MG63 (cell line): ENCODE measurements at regions not wholly inside any gene's neighbourhood (a gene's known extent, or its start where the extent isn't known, plus 50 kb on each side); places are given as distances from the start of the nearest gene placed in this dataset.
A peak's percentile ranks its signal among the peaks of the same experiment; 100 is the strongest.
"Not testable (repeated sequence)": the region's sequence is repeated elsewhere in the genome, so short reads cannot be mapped to it uniquely, and the experiment has no call there.

Experiments
- DNase-seq: peaks from one replicate; pipeline ENCODE4 v3.0.0-alpha.2; 2020
- H3K27me3 ChIP-seq: fragments of 250-450 bp; sonication (Bioruptor Pico); 2 replicates; pipeline ENCODE4 v1.5.1; 2020; ENCODE audit warnings: mild to moderate bottlenecking, moderate library complexity
- H3K36me3 ChIP-seq: fragments of 250-450 bp; sonication (Bioruptor Pico); 2 replicates; pipeline ENCODE4 v1.5.1; 2020; ENCODE audit warnings: mild to moderate bottlenecking, moderate library complexity
- H3K4me3 ChIP-seq: fragments of 250-450 bp; sonication (Bioruptor Pico); 2 replicates; pipeline ENCODE4 v1.5.1; 2020; ENCODE audit warnings: mild to moderate bottlenecking, moderate library complexity
- H3K9me3 ChIP-seq: fragments of 250-450 bp; sonication (Bioruptor Pico); 2 replicates; pipeline ENCODE4 v1.5.1; 2020; ENCODE audit warnings: mild to moderate bottlenecking, moderate library complexity

- not testable (repeated sequence) for H3K27me3 ChIP-seq, H3K36me3 ChIP-seq, H3K4me3 ChIP-seq, DNase-seq, H3K9me3 ChIP-seq
Observed at GRCh38 chr4:102397056-102397455, 51.8 kb upstream of the SLC39A8 start.

DNA sequence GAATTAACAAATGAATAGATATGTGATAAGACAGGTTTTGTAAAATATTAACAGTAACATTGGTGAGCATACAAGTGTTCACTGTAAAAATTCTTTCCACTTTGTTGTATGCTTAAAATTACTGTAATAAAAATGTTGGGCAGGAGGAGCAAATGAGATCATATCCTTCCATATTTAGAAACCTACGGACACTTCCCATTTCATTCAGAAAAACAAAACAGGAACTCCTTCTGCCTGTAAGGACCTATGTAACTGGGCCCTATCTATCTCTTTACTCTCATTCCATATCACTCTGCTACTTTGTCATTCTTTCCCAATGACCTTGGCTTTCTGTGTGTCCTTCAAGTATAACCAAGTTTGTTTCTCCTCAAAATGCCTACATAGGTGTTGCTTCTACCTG, 53.7 kb upstream of the SLC39A8 start:
- Histone ChIP-seq H3K27me3 (no peaks in the 10 kb centered on the region), H3K4me3 (no peak overlapping the region), H3K9me3 (no peaks in the 10 kb centered on the region), H3K36me3 (no peaks in the 10 kb centered on the region)
- DNase-seq, result no peak

DNA sequence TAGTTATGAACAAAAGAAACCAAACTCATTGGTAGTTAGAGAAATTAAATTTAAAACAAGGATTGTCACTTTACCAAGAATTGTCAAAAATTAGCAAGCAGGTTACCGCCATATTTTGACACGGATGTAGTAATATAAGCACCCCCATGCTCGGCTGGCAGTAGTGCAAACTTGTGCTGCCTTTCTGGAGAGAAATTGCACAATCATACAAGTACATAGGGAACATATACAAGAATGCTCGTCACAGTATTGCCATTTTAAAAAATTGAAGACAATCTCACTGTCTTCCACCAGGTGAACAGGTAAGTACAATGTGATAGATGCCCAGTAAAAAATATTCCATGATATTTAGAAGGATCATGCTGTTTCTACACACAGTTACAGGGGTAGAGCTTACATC, 55.6 kb upstream of the SLC39A8 start:
- no peaks in the 10 kb centered on the region for H3K9me3 ChIP-seq
- no peak overlapping the region for H3K4me3 ChIP-seq
- H3K36me3 ChIP-seq, result no peaks in the 10 kb centered on the region
- DNase-seq, result no peak
- no peaks in the 10 kb centered on the region for H3K27me3 ChIP-seq

GRCh38 chr4:102402223-102402622, 56.9 kb upstream of the SLC39A8 start:
- Histone ChIP-seq H3K4me3 (no peak overlapping the region), H3K27me3 (no peaks in the 10 kb centered on the region), H3K36me3 (no peaks in the 10 kb centered on the region), H3K9me3 (no peaks in the 10 kb centered on the region)
- DNase-seq, result no peak

DNA sequence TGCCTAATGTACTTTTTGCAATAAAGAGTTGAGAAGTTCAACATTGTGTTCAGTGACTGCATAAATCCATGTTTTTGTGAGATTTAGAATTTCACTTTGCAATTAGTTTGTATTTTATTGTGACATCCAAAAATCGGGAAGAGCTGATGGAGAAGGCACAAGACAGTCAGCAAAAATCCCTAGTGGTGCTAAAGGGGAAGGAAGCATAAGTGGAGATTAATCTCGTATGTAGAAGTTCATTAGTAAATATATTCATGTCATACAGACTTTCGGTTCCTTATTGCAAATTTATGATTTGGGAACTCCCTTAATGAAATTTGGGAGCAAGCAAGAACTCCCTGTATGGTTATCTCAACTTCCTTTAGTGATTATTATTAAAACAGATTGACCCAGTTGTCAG, 57.8 kb upstream of the SLC39A8 start:
- no peak for DNase-seq
- Histone ChIP-seq H3K9me3 (no peaks in the 10 kb centered on the region), H3K27me3 (no peaks in the 10 kb centered on the region), H3K36me3 (no peaks in the 10 kb centered on the region), H3K4me3 (no peak overlapping the region)

GRCh38 chr4:102404431-102404969, 59.2 kb upstream of the SLC39A8 start:
- H3K9me3 ChIP-seq, result no peaks in the 10 kb centered on the region
- H3K27me3 ChIP-seq, result no peaks in the 10 kb centered on the region
- DNase-seq, result no peak
- no peaks in the 10 kb centered on the region for H3K36me3 ChIP-seq
- no peak overlapping the region for H3K4me3 ChIP-seq

GRCh38 chr4:102405821-102406401, 60.6 kb upstream of the SLC39A8 start:
- H3K9me3 ChIP-seq, result no peaks in the 10 kb centered on the region
- H3K4me3 ChIP-seq, result no peak overlapping the region
- no peaks in the 10 kb centered on the region for H3K36me3 ChIP-seq
- H3K27me3 ChIP-seq, result no peaks in the 10 kb centered on the region
- DNase-seq, result no peak

- H3K36me3 ChIP-seq, H3K9me3 ChIP-seq, H3K27me3 ChIP-seq, DNase-seq, H3K4me3 ChIP-seq: not testable (repeated sequence)
Observed at GRCh38 chr4:102410884-102411283, 65.6 kb upstream of the SLC39A8 start.

- no peak overlapping the region for H3K4me3 ChIP-seq
- H3K36me3 ChIP-seq, result no peaks in the 10 kb centered on the region
- no peak for DNase-seq
- H3K9me3 ChIP-seq, result no peaks in the 10 kb centered on the region
- H3K27me3 ChIP-seq, result no peaks in the 10 kb centered on the region
Observed at GRCh38 chr4:102411408-102411807, 66.1 kb upstream of the SLC39A8 start.

GRCh38 chr4:102416765-102417164, 71.5 kb upstream of the SLC39A8 start:
- Histone ChIP-seq H3K4me3 (no peak overlapping the region), H3K27me3 (no peaks in the 10 kb centered on the region), H3K9me3 (no peaks in the 10 kb centered on the region), H3K36me3 (no peaks in the 10 kb centered on the region)
- DNase-seq, result no peak

DNA sequence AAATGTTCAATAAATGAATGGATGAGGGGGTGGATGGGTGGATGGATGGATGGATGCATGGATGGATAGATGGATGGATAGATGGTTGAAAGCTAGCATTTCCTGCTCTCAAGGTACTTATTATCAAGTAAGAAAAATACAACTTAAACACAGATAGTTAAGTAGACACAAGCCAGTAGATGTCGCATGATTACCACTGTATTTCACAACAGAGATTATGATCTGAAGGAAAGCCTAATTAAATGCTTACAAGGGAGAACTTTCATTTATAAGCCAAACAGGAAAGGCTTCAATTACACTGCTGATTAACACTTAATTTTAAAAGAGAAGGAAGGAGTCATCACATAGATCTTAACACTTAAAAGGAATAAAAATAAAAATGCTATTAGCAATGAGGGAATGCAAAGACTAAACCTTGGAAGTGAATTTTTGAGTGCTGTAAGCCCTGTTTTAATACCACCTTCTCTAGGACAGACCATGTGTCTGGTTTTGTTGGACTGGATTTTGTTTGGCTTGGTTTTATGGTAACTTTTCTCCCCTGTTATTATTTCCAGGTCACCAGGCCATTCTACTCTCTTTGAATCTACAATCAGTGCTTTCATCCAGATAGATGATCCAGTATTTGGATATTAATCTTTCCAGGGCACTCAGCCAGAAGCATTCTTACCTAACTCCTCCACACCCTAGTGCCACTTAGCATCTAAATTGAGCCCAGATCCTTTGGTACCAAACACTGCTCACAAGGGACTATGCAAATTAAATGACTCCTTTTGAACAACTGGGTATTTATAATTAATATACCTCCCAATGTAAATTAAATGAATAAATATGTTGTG, 75.5 kb upstream of the SLC39A8 start:
- DNase-seq, result no peak
- Histone ChIP-seq H3K27me3 (no peaks in the 10 kb centered on the region), H3K9me3 (no peaks in the 10 kb centered on the region), H3K4me3 (no peak overlapping the region), H3K36me3 (no peaks in the 10 kb centered on the region)

DNA sequence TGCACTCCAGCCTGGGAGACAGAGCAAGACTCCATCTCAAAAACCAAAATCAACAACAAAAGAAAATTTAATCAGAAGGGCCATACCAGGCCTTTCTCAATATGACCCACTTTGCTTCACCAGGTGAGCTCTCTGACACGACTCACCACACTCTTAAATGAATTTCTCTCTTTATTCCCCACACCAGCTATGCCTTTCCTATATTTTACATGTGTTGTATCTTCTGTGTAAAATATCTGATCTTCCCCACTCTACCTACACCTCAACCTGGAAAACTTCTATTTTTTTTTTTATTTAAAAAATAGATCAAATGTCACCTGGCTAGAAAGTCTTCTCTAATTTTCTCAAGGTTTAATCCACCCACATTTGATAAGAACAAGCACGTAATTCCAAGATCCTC, 77.6 kb upstream of the SLC39A8 start:
- Histone ChIP-seq H3K36me3 (no peaks in the 10 kb centered on the region), H3K27me3 (no peaks in the 10 kb centered on the region), H3K9me3 (no peaks in the 10 kb centered on the region), H3K4me3 (no peak overlapping the region)
- no peak for DNase-seq

- Histone ChIP-seq H3K27me3 (no peaks in the 10 kb centered on the region), H3K4me3 (no peak overlapping the region), H3K36me3 (no peaks in the 10 kb centered on the region), H3K9me3 (no peaks in the 10 kb centered on the region)
- no peak for DNase-seq
Observed at GRCh38 chr4:102423375-102423774, 77.8 kb upstream of the NFKB1 start.

GRCh38 chr4:102427371-102427998, 73.7 kb upstream of the NFKB1 start:
- Histone ChIP-seq H3K27me3 (no peaks in the 10 kb centered on the region), H3K9me3 (no peaks in the 10 kb centered on the region), H3K4me3 (no peak overlapping the region), H3K36me3 (no peaks in the 10 kb centered on the region)
- DNase-seq, result no peak

DNA sequence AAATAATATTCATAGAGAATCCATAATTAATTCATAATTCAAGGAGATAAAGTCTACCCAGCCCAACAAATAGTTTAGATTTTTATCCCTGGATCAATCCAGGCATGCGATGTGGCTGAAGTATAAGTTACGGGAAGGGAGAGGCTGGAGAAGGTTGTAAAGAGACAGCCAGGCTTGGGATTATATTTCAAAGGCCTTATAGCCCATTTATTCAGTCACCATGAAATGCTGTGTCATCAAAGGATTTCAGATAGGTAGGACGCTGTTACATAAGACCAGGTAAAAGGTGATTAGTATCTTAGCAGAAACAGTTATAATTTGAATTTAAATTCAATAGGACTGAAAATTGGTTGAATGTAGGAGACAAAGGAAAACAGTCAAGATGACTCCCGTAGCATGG, 73.0 kb upstream of the NFKB1 start:
- no peak for DNase-seq
- Histone ChIP-seq H3K27me3 (no peaks in the 10 kb centered on the region), H3K9me3 (no peaks in the 10 kb centered on the region), H3K4me3 (no peak overlapping the region), H3K36me3 (no peaks in the 10 kb centered on the region)

DNA sequence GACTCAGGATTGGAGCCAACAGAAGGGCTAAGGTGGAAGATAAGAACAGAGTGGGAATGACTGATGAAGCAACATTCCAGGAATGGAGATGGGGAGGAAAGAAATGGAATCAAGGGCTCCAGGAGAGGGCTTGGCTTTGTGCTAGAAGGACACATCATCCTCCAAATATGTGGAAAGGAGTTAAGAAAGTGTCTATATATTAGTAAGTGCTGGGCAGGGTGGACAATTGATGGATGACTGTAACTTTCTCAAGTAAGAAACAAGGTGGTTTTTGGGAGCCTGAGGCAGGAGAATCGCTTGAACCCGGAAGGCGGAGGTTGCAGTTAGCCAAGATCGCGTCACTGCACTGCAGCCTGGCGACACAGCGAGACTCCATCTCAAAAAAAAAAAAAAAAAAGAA, 71.6 kb upstream of the NFKB1 start:
- Histone ChIP-seq H3K4me3 (no peak overlapping the region), H3K27me3 (no peaks in the 10 kb centered on the region), H3K9me3 (no peaks in the 10 kb centered on the region), H3K36me3 (no peaks in the 10 kb centered on the region)
- DNase-seq, result peak; percentile 43

DNA sequence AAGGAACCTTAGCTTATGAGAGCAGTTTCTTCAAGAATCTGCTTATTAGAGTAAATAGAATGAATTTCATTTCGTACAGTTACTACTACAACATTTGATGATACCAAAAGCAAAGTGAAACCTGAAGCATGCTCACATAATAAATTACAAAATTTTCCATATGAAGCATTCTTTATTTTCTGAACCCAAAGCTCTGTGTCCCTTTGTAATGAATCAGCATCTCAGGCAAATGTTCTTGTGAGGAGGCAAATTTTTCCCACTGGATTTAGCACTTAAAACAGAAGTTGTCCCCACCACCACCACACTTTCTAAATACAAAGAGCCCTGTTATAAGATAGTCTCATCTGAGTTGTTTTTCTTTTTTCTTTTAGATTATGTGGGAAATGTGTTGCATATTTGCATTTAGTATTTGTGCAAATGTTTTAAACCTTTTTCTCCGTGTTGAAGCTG, 70.7 kb upstream of the NFKB1 start:
- H3K27me3 ChIP-seq, result no peaks in the 10 kb centered on the region
- DNase-seq, result no peak
- H3K4me3 ChIP-seq, result peak overlapping the region; percentile 57
- 0 out of 2 replicates have a peak, but pooled peaks cover 2% of the 10 kb centered on the region for H3K9me3 ChIP-seq
- no peaks in the 10 kb centered on the region for H3K36me3 ChIP-seq
